ENCODE measurements at regions not wholly inside any gene's neighbourhood (a gene's known extent, or its start where the extent isn't known, plus 50 kb on each side); places are given as distances from the start of the nearest gene placed in this dataset.

GRCh38 chr4:38464328-38464727 lies 199.7 kb upstream of the KLF3 start:
- no peak for TF ChIP-seq CTCF (IDR thresholded peaks at IDR 0.05 in 2 of 3, conservative IDR thresholded peaks at IDR 0.05 in 1 of 3; ENCODE audit: borderline replicate concordance in 1 of 3, insufficient read depth in 1 of 3, low read depth in 2 of 3, low read length in 2 of 3)
- TF ChIP-seq JUND (IDR thresholded peaks at IDR 0.05), result no peak
- no peak for TF ChIP-seq POLR2A (IDR thresholded peaks at IDR 0.05; ENCODE audit: borderline replicate concordance, extremely low read depth, insufficient read depth, insufficient read length)
- no peak for TF ChIP-seq EZH2phosphoT487 (IDR thresholded peaks at IDR 0.05; ENCODE audit: borderline replicate concordance)
- no peak for TF ChIP-seq MAX (IDR thresholded peaks at IDR 0.05)
